SK-N-MC (cell line): ENCODE measurements at regions not wholly inside any gene's neighbourhood (a gene's known extent, or its start where the extent isn't known, plus 50 kb on each side); places are given as distances from the start of the nearest gene placed in this dataset.
"Not testable (repeated sequence)": the region's sequence is repeated elsewhere in the genome, so short reads cannot be mapped to it uniquely, and the experiment has no call there.

ENCODE experiments used
- EZH2 ChIP-seq: fragments of 200-600 bp; sonication (generic); IDR thresholded peaks from one replicate; pipeline ENCODE4 v1.6.1; 2017; ENCODE audit warnings: antibody characterized with exemption
- FOXP2 ChIP-seq: optimal IDR thresholded peaks from 2 replicates; pipeline ENCODE3; 2011; ENCODE audit warnings: mild to moderate bottlenecking, moderate library complexity; ENCODE audit not compliant: insufficient read depth; ENCODE audit errors: extremely low read length, control extremely low read depth
- POLR2AphosphoS5 ChIP-seq: IDR thresholded peaks from 2 replicates; pipeline ENCODE4 v1.6.1; 2012; ENCODE audit warnings: mild to moderate bottlenecking, low read depth, low read length, borderline replicate concordance

- TF ChIP-seq POLR2AphosphoS5, EZH2, FOXP2: not testable (repeated sequence)
Observed at GRCh38 chr22:46034480-46034879, 57.5 kb upstream of the WNT7B start.
